ENCODE measurements at regions not wholly inside any gene's neighbourhood (a gene's known extent, or its start where the extent isn't known, plus 50 kb on each side); places are given as distances from the start of the nearest gene placed in this dataset.

- DNase-seq, result no peak
Observed at GRCh38 chr12:131345521-131346436, 365.1 kb upstream of the SFSWAP start.

DNA sequence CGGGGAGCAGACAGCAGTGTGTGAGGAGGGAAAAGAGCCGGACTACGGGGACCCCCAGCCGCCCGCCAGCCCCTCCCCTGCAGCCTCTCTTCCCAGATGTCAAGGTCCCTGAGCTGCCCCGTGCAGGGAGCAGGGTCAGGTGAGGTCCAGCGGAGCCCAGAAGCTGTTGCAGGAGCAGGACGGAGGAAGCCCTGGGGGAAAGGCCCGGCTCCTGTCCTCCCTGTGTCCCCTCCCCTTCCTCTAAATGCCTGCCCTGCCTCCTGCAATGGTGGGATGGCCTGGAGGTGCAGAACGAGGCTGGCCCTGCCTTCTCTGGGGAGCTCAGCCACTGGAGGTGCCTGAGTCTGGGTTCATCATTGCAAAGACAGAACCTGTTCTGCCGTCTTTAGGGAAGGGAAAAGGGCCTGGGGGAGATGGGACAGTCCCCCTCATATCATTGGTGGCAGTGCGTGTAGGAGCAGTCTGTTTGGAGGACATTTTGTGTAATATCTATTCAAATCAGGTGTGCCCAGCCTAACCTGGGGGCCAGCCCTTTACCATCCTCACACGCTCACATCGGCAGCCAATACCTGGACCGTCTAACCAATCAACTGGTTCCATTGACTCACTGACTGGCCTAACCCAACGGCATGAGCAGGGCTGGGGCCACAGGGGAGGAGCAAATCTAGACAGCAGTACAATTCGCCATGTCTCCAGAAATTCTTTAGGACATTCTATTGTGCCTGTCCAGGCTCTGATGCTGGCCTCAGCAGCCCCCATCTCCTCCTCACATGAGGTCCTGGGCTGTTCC is 364.1 kb upstream of the SFSWAP start:
- DNase-seq, result no peak

DNA sequence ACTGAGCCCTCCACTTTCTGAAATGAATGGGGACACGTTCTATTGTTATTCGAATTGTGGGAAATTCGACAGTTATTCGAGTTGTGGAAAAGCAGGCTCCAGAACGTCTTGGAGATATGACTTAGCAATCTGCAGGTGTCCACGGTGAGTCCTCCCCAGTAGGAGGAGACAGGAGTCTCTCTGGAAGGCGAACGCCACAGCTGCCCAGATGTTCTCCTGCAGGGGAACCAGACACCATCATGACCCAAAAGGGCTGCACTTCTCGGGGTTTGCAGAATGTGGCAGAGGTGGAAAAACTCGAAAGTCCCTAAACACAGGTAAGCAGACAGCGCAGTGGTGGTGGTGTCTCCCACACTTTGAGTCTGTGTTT is 363.6 kb upstream of the SFSWAP start:
- no peak for DNase-seq

GRCh38 chr12:131347732-131348131 is 363.2 kb upstream of the SFSWAP start:
- DNase-seq, result no peak

GRCh38 chr12:131348231-131348630 is 362.7 kb upstream of the SFSWAP start:
- DNase-seq, result no peak

DNA sequence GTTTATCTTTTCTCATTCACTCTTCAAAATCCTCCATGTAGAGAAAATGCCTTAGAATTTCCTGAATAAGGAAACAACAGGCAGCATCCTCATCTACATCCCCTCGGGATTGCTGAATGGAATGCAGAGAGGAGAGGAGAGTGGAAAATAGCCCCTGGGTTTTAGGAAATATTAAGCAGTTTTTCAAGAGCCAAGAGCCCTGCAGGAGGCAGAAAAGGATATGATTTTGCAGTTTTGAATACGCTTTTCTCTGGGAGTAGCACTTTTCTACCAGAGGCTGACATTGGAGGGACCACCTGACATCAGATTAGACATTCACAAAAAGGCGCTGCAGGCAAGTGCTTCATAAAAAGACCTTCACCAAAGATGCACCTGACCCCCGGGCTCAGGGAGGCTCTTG is 362.2 kb upstream of the SFSWAP start:
- DNase-seq, result no peak

DNA sequence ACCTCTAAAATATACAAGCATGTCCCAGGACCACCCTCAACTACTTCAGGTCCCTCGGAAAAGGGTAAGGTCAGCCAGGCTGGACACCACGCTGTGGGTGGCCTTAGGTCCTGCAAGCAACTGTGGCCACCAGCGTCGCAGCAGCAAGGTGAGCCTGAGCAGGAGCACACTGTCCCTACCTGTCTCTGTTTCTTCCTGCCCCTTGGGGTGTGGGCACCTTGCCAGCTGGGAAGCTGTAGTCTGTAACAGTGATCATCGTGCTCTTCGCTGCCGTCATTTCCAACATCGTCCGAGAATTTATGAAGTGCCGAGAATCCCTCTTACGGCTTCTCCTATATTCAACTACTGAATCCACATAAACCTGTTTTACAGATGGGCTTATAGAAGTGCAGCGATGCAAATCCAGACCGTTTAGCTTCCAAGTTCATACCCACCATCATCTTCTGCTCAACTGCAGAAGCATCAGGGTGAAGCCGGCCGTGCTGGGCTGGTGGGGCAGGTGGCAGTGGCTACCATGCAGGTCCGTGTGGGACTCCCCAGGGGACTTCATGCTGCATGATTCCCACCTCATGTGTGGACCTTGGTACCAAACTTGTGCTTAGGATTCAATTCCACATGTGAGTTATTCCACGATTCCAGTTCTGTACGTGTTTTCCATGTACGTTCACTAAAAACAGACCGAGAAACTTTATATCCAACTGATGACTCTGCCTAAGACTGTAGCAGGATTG is 361.3 kb upstream of the SFSWAP start:
- DNase-seq, result no peak

GRCh38 chr12:131350943-131351318 is 360.0 kb upstream of the SFSWAP start:
- no peak for DNase-seq

GRCh38 chr12:131351319-131352028 is 359.4 kb upstream of the SFSWAP start:
- no peak for DNase-seq

DNA sequence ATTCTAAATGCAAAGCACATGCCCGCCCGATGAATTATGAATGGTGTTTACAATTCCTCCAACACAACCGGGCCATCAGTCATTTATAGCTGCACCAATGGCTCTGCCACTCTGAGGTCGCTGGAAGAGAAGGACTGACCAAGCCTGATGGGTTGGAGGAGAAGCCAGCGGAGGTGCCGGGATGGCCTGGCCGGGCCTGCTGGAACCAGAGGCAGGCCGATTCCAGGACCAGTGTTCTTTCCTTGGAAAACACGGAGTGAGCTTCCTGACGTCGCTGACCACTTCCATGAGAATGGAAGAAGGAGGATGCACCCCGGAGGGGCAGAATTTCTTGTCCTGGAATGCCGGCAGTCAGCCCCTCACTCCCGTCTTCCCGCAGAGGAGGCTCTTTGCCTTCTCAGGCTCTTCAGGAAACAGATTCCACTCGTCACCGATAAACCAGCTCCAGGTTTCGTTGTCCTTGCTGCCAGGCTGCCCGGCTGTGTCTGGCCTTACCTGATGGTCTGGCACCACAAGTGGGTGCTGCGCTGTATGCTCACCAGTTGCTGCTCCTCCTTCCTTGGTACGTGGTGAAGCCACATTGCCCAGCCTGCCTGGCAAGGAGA is 358.5 kb upstream of the SFSWAP start:
- no peak for DNase-seq

GRCh38 chr12:131353376-131353775 is 357.5 kb upstream of the SFSWAP start:
- no peak for DNase-seq

DNA sequence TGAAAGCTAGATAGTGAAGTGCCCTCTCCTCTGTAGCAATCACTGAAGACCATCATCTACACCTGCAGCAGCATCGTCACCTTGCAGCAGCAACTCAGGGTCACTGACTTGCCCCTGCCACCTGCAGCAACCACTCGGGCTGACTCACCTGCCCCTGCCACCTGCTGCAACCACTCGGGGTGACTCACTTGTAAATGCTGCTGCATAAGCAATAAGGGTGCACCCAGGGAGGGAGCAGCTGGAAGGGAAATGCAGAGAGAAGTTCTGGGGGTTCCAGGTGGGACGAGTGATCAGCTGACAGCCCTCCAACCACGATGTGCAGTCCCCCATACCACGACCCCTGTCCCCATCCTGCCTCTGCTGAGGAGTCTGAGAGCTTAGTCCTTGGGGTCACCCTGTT is 357.1 kb upstream of the SFSWAP start:
- DNase-seq, result no peak

DNA sequence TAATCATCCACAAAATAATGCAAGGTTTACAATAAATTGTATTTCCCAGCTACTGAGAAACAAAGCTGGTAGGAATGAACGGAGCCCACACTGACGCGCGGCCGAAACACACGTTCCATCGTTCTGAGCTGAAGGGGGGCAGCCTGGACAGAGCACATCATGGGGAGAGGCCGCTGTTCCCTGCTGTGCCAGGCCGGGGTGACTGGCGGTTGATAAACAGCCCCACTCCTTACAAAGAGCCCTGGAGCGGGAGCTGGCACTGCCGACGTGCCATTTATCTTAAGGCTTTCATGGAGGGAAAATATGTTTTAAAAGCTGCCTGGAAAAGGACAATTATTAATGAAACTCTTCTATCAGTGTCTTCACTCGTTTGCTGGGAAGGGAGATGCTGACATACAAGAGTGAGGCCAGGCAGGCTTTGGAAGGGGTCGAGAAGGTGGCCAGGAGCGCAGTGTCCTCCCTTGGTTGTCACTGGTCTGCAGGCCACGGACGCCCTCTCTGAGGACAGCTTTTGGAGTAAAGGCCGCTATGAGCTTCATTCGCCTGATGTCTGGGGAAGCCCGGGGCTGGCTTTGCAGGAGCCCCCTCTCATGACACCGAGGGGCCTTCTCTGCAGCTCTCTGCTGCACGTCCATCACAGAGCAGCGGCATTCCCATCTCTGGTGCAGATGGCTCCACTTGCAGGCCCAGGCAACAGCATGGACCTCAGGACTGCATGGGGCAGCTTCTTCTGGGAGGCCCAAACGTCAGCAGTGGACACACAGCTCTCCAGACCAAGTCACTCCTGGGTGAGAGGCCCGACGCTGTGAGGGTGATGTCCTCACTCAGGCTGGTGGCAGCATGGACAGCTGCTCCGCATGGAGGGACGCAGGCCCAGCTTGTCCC is 355.3 kb upstream of the SFSWAP start:
- no peak for DNase-seq

- DNase-seq, result no peak
Observed at GRCh38 chr12:131356485-131357184, 354.3 kb upstream of the SFSWAP start.

DNA sequence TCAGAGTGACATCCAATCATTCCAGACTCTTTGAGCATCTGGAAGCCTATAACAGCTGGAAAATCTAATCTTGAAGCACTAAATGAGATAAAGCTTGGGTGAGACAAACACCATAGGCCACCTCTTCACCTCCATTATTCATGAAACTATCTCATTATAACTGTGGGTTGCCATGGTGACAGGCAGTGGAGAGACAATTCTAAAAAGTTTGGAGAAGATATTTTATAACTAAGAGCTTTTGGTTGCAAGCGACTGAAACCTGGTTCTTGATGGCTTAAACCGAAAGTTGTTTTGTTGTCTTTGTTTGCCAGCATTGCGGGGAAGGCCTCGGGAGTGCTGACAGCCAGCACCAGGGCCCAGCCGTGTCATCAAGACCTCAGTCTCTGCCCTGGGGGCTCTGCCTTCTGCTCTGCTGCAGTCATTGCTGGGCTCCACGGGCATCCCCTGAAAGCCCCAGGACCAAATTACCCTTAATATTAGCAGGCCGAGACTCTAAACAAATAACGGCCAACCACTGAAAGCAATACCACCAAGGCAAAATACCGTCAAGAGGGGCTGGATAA is 353.6 kb upstream of the SFSWAP start:
- DNase-seq, result no peak

GRCh38 chr12:131357920-131358319 is 353.0 kb upstream of the SFSWAP start:
- DNase-seq, result no peak

- no peak for DNase-seq
Observed at GRCh38 chr12:131362291-131363211, 348.3 kb upstream of the SFSWAP start.

- no peak for DNase-seq
Observed at GRCh38 chr12:131363393-131363792, 347.5 kb upstream of the SFSWAP start.

Data from central memory CD4-positive, alpha-beta T cell (primary cell).